Epithelial cell of prostate (primary cell): ENCODE measurements at regions not wholly inside any gene's neighbourhood (a gene's known extent, or its start where the extent isn't known, plus 50 kb on each side); places are given as distances from the start of the nearest gene placed in this dataset.
A peak's percentile ranks its signal among the peaks of the same experiment; 100 is the strongest.

Source experiments
- DNase-seq: peaks from one replicate; pipeline ENCODE4 v3.0.0-alpha.2; 2011; ENCODE audit warnings: low read depth, low spot score
- H3K27ac ChIP-seq: fragments of 450-650 bp; 2 replicates; pipeline ENCODE4 v1.5.1; 2017; ENCODE audit warnings: mild to moderate bottlenecking

GRCh38 chr6:2388554-2389324, 143.3 kb upstream of the GMDS start:
- H3K27ac ChIP-seq, result no peak overlapping the region
- DNase-seq, result no peak

- no peak for DNase-seq
- no peak overlapping the region for H3K27ac ChIP-seq
Measured at GRCh38 chr6:2387445-2387844, 142.0 kb upstream of the GMDS start.

GRCh38 chr6:2385471-2385983, 140.1 kb upstream of the GMDS start:
- DNase-seq, result no peak
- no peak overlapping the region for H3K27ac ChIP-seq

GRCh38 chr6:2384528-2384927, 139.1 kb upstream of the GMDS start:
- DNase-seq, result no peak
- no peak overlapping the region for H3K27ac ChIP-seq

- H3K27ac ChIP-seq, result no peak overlapping the region
- DNase-seq, result no peak
Measured at GRCh38 chr6:2381872-2382661, 136.7 kb upstream of the GMDS start.

GRCh38 chr6:2378891-2379652, 133.7 kb upstream of the GMDS start:
- peak; percentile 85 for DNase-seq

GRCh38 chr6:2378046-2378657, 132.7 kb upstream of the GMDS start:
- no peak for DNase-seq
- no peak overlapping the region for H3K27ac ChIP-seq

More at GRCh38 chr6:2378891-2379652, 133.7 kb upstream of the GMDS start:
- peak overlapping the region; percentile 75 for H3K27ac ChIP-seq

- H3K27ac ChIP-seq, result peak overlapping the region; percentile 24
- DNase-seq, result peak; percentile 43
Measured at GRCh38 chr6:2376429-2377355, 131.3 kb upstream of the GMDS start.

- H3K27ac ChIP-seq, result no peak overlapping the region
- no peak for DNase-seq
Measured at GRCh38 chr6:2375443-2375842, 130.0 kb upstream of the GMDS start.

- DNase-seq, result no peak
- no peak overlapping the region for H3K27ac ChIP-seq
Measured at GRCh38 chr6:2369606-2370005, 124.2 kb upstream of the GMDS start.

GRCh38 chr6:2363211-2363610, 117.8 kb upstream of the GMDS start:
- DNase-seq, result peak; percentile 39
- H3K27ac ChIP-seq, result no peak overlapping the region

GRCh38 chr6:2361195-2361594, 115.8 kb upstream of the GMDS start:
- no peak overlapping the region for H3K27ac ChIP-seq
- DNase-seq, result no peak

GRCh38 chr6:2360716-2361115, 115.3 kb upstream of the GMDS start:
- no peak overlapping the region for H3K27ac ChIP-seq
- no peak for DNase-seq

GRCh38 chr6:2360126-2360525, 114.7 kb upstream of the GMDS start:
- H3K27ac ChIP-seq, result no peak overlapping the region
- DNase-seq, result no peak

- H3K27ac ChIP-seq, result no peak overlapping the region
- DNase-seq, result no peak
Measured at GRCh38 chr6:2355150-2355549, 109.7 kb upstream of the GMDS start.

- no peak overlapping the region for H3K27ac ChIP-seq
- DNase-seq, result no peak
Measured at GRCh38 chr6:2354138-2354491, 108.7 kb upstream of the GMDS start.

- DNase-seq, result no peak
- H3K27ac ChIP-seq, result no peak overlapping the region
Measured at GRCh38 chr6:2353412-2354137, 108.2 kb upstream of the GMDS start.

- no peak overlapping the region for H3K27ac ChIP-seq
- no peak for DNase-seq
Measured at GRCh38 chr6:2351807-2352431, 106.5 kb upstream of the GMDS start.
